HuH-7.5 (cell line): ENCODE measurements at regions not wholly inside any gene's neighbourhood (a gene's known extent, or its start where the extent isn't known, plus 50 kb on each side); places are given as distances from the start of the nearest gene placed in this dataset.
"Not testable (repeated sequence)": the region's sequence is repeated elsewhere in the genome, so short reads cannot be mapped to it uniquely, and the experiment has no call there.

Experiments used
- DNase-seq: peaks from one replicate; pipeline ENCODE4 v3.0.0; 2011; ENCODE audit warnings: low spot score

DNA sequence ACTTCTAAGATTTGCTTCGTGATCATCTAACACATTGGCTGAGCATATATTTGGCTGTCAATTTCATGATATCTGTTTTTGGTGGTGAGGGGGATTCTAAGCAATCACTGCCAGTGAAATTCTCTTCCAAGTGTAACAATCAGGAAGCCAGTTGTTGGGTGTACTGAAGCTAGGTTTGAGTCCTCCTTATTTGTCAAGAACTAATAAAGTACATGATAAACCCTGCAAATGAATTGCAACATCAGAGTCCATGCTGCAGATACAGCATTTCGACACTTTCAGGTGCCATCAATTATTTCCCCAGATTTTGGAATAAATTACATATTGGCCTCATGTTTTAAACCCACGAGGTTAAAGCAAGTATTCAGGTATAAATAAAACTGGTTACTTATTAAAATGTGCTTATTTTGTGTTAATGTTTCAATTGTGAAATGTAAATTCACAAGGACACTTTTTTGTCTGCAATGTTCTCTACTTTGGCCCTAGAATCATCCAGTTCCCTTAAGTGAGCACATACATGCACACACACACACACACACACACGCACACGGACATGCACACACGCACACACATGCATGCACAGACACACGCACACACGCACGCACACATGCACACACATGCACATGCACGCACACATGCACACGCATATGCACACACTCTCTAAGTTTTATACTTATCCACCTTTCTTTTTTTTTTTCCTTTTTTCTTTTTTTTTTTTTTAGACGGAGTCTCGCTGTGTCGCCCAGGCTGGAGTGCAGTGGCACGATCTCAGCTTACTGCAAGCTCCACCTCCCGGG lies 510.2 kb upstream of the KLF6 start:
- no peak for DNase-seq

DNA sequence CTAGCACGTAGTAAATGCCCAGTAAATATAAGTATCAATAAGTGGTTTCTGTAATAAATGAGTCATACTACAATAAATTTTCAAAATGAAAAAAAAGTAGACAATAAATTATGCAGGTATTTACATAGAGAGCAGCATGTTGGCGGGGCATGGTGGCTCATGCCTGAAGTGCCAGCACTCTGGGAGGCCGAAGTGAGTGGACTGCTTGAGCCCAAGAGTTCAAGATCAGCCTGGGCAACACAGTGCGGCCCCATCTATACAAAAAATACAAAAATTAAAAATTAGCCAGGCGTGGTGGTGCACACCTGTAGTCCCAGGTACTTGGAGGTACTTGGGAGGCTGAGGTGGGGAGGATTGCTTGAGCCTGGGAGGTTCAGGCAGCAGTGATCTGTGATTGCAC lies 509.3 kb upstream of the KLF6 start:
- DNase-seq: no peak

DNA sequence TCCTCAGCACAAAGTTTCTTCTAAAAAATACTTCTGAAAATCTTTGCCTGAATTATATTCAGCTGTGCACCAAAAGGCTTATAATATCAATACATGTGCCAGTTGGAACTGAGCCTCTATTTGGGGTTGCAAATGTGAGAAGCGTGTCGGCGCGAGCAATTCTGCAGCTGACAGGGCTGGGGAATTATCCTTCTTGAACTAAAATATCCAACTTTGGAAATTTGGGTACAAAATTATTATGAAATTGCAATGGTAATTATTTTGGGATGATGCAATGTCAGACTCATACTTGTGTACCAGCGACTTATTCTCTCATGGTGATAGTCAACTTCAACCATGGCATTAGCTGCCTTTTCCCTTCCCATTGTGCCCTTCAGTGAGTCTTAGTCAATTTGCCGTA lies 507.0 kb upstream of the KLF6 start:
- DNase-seq: no peak

DNA sequence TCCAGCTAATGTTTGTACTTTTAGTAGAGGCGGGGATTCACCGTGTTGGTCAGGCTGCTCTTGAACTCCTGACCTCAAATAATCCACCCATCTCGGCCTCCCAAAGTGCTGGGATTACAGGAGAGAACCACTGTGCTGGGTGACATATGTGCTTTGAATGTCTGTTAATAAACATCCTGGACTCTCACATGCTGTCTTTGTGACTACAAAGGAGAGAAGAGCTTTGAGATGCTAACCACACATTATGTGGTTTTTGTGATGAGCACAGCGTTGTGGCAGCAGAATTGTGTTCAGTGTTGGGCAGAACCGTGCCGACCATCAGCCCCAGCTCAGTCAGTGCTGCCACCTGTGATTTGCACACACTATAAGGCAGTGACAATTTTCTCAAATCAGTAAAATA lies 500.1 kb upstream of the KLF6 start:
- DNase-seq: no peak

DNA sequence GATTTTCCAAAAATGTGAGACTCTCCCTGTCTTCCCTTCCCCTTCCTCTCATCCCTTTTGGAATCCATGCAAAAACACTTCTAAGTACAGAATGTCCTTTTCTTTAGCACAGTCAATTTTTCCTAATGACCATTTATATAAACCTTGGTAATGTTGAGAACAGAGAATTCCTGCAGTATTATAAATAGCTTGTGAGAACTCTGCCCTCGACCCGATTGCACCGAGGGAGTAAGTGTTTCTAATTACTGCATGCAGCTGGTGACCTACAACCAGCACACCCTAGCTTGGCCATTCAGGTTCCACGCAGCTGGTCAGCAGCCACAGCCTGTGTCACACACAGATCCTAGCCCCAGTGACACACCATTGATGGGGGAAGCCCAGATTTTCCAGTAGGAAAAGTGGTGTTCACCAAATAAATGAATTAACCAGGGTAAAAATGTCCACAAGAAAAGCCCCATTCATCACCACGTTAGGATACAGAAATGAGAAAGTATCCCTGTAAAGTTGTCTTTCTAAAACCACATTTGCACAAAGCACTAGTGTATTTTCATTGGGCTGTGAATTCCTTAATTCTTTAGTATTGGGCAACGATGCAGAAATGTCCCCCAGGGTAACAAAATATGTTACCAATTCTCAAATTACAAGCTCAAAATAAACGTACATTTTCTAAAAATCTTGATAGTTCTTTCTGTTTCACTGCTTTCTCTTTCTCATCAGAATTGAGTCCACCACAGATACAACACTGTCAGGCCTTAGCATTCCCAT lies 499.0 kb upstream of the KLF6 start:
- DNase-seq: no peak

DNA sequence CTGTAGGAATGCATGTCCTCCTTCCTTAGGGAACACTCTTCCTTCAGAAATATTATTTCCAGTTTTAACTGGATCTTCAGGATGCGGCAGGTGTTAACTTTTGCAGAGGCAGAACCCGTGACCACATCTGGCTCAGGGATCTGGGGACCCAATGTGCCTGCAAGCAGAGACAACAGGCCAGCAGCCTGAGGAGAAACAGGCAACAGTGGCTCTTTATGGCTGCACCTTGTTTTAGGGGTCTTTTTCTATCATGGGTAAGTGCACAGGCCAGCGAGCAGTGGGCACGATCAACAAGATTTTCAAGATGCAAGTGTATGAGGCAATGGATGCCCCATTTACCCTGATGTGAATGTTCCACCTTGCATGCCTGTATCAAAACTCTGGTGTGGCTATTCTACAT lies 497.5 kb upstream of the KLF6 start:
- DNase-seq: no peak

DNA sequence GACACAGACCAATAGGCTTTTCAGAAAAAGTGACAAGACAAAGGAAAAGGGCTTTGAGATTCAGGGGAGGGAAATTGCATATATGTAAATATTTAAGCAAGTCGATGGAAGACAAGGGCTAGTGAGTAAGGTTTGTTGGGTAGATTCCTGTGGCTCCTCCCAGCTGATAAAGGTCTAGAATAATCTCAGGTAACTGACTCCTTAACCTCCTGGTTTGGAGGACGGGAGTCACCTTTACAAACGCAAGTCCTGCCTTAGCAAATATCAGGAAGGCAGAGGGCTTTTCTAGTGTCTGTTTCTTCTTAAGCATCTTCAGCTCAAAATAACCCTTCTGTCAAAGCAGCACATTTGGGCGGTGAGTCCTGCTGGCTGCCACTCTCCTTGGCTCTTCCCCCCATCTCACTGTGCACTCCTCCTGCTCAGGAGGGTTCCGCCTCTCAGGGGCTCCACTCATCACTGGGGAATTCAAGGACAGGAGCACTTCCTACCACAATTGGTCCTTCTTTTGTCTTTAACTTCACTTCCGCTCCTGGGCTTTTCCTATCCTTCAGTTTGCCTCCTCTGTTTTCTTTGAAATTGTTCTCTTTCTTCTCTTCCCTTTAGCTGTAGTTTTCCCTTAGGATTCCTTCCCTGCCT lies 496.3 kb upstream of the KLF6 start:
- no peak for DNase-seq

DNA sequence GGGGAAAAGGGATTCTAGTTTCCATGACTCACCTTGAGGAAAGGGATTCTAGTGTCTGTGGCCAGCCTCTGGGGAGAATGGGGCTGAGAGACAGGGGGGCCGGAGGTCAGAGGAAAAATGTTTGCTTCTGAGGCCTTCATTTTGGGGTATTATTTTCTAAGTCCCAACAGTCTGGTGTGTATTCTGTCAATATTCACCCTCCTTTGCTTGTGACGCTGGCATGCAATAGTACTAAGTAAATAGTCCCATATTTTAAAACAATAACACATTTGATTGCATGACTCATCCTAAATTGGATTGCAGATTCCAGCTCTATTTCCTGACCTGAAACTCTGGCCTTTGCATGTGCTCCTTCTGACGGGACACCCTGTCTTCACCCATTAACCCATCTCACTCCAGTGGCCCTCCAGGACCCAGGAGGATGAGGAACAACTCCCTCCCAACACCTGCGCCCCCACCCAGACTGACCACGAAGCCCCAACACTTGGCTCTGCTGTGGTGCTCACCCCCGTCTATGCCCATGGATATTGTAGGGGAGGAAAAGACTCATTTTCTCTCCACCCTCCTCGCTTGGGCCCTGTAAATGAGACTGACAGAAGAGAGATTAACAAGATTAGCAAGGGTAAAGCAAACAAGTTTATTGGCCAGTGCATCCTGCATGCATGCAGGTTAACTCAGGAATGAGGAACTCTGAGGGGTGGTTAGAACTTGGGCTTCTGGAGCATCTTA lies 495.6 kb upstream of the KLF6 start:
- no peak for DNase-seq

DNA sequence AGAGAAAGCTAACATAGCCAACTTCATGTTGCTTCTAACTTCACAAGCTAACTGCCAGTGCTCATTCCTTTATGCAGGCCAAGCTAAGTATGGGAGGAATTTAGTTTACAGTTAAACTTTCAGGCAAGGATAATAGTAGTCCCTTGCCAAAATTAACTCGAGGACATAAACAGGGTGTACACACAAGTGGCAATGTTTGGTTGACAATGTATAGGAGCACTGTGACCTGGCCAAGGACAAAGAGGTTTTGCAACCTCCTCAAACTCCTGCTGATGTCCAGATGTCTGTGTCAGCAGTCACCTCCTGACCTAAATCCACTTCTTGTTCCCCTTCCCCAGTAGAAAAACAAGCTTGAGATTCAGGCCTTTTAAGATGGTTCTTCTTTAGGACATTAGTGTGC lies 494.6 kb upstream of the KLF6 start:
- DNase-seq: no peak

DNA sequence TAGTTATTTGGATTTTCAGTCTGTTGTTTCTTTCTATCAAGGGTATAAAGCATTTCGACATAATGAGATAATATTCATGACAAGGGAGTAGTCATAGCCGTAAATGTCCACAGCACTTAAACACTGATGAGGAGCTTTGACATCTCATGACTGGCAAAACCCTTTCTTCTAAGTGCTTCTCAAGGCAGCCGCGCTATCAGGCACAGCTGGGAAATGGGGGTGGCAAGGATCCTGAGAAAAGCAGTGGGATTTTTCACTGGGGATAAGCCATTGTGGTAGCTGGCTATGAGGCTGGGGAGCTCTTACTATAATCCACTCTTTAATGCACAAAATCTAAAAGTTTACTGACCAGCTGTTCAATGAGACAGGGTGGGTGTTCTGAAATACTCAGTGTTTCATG lies 493.2 kb upstream of the KLF6 start:
- no peak for DNase-seq

DNA sequence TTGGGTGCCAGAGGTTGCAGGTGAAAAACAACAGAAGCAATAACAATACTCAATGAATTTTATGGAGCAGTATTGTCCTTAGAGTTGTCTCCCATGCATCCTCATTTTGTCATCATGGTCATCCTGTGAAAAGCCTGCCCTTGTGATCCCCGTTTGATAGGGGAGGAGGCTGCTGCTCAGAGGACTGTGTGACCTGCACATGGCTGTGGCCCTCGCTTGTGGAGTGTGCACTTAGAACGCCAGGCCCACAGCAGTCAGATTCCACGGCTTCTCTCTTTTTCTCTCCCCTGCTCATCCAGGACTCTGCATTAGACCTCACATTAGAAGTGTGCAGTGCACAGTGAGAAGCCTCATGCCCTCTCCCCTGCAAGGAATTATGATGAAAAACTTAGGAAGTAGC lies 491.1 kb upstream of the KLF6 start:
- no peak for DNase-seq

DNA sequence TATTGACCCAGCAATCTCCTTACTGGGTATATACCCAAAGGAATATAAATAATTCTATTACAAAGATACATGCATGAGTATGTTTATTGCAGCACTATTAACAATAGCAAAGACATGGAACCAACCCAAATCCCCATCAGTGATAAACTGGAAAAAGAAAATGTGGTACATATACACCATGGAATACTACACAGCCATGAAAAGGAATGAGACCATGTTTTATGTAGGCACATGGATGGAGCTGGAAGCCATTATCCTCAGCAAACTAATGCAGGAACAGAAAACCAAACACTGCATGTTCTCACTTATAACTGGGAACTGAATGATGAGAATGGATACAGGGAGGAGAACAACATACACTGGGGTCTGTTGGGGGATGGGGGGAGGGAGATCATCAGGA lies 489.7 kb upstream of the KLF6 start:
- DNase-seq: not testable (repeated sequence)

DNA sequence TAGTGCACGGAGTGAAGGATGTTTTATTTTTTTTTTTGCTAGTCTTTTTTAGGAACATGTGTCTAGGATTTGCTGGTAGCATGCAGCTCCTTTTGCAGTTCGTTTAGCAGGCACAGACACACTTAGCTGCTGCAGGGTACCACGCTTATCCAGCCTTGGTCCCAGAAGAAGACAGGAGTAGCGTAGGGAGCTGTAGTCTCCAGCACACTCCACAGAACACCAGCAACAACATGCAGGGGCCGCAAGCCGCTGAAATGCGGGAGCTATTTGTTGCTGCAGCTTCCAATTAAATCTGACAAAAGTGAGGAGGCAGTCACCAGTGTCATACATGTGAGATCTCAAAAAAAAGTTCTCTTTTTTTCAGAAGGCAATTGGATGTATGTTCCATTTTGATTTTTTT lies 486.2 kb upstream of the KLF6 start:
- no peak for DNase-seq

DNA sequence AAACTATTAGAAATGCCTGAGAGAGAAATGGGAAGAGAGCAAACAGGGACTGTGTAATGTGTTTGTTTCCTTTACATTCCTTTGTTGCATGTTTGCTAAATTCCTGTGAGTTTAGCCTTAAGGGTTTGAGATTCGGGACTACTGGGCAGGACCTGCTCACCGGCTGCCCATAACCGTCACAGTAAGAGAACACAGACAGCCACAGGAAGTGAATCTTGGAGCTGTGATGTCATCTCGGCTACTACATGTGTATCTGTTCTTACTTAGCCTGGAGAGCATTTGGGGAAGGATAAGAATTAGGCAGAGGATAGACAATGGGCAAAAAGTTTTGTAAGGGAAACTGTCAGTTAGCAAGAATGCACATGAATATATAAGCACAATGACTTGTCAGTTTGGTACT lies 485.1 kb upstream of the KLF6 start:
- DNase-seq: no peak

DNA sequence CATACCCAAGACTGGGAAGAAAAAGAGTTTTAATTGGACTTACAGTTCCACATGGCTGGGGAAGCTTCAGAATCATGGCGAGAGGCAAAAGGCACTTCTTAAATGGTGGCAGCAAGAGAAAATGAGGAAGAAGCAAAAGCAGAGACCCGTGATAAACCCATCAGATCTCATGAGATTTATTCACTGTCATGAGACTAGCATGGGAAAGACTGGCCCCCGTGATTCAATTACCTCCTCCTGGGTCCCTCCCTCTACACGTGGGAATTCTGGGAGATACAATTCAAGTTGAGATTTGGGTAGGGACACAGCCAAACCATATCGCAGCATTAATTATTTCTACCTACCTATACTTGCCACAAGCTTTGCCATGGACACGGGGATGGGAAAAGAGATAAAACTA lies 483.5 kb upstream of the KLF6 start:
- DNase-seq: not testable (repeated sequence)

DNA sequence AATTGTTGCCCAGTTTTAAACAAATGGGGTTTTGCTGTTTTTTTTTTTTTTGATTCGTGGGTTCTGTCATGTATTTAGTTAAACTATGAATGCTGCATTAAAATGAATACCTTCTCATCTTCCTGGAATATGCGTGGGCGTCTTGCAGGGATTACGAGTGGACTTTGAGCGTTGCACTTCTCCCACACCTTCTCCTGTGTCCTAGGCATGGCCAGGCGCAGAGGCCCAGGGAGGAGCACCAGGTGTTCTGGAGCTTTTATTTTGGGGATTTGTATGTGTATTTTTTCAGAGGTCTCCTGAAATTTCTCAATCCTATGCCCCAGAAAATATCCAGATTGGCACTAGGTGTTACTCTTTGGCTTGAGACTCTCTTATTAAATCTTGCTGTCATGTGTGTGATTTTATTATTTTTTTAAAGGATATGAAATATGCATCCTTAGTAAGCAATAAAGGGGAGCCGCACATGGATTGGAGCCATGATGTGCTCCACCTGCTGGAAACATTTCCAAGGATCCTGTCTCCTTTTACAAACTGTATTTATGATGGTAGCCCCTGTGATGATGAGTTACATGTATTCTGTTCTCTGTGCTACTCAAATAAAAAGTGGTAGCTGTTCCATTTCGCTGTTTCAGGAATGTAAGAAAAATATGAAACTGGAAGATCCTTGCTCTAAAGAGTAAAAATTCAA lies 482.2 kb upstream of the KLF6 start:
- no peak for DNase-seq

DNA sequence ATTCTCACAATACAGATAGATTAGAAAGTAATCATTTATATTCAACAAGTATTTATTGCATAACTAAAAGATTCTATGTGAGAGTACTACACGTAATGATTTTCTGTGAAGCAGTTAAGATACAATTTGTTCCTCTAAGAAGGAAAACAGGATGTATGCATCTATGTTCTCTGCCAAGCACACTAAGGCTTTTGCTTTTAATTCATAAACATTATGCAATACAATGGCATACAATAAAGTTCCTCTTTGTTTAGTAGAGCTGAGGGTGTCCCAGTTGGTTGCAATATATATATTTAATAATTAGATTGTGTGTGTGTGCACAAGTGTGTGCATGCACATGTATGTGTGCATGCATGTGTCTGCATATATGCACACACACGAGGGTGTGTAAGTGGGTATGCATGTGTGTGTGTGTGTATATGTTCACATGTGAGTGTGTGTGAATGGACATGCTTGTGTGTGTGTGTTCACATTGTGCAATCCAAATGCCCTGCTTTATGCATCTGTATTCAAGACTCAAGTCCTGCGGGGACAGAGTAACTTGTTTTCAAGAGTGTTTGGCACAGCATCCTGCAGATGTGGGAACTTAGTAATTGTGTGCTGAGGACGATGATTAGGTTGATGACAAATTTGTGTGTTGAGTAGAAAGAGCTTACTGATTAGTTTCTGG lies 481.5 kb upstream of the KLF6 start:
- DNase-seq: no peak

DNA sequence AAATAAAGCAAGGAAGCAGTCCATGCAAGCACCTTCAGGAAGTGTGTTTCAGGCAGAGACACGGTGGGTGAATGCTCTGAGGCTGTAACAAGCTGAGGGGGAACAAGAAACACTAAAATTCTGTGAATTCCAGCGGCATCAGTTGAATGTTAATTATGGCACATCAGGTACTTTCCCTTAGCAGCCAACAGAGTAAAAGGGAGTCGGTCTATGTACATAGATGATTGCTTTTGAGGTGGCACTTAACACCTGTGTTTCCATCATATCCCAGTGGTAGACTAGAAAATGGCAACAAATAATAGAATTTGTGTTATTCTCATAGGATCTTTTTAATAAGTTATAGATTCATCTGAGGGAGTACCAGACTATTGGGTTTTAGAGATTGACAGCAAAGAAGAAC lies 481.0 kb upstream of the KLF6 start:
- DNase-seq: no peak

DNA sequence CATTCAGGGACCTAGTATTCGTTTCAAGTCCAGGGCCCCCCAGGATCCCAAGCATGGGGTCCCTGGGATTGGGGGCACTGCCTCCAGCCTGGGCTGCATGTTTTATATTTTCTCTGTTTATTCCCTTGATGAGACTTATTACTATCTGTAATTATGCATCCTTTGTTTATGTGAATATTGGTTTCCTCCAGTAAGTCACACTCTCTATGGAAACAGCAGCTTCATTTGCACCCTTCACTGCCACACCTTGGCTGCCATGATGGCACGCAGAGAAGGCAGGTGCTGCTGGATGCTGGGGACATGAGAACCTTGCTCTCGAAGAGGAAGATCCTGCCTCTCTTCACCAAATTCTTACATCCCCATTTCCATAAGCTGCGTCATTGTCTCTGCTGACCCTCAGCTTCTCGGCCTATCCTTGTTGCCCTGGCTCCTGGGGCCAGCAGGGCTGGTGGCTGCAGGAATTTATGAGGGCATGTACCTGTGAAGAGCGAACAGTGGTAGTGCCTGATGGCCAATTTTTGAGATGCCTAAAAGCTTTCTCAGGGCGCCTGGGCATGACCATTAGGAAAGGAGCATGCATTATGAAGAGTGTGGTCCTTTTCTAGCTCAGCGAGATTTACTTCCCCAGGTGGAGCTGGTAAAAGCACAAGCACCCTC lies 479.3 kb upstream of the KLF6 start:
- DNase-seq: no peak

DNA sequence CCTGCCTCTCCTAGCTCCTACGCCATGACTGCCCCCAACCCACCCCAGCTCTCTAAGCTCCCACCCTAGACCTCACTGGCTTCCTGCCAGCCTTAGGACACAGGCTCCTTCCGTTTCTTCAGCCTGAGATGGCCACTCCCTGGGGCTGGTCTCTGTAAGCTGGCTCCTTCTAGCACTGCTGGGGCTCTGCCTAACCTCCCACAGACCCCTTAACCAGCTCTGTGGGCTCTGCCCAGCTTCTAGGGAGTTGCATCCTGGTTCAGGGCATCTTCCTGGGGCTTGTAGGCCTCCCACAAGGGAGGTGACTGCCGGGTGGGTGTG lies 478.6 kb upstream of the KLF6 start:
- DNase-seq: no peak
